Activated naive CD4-positive, alpha-beta T cell treated with anti-CD3 and anti-CD28 coated beads, Interleukin-2, amount 50 U/mL, for 24 hours (primary cell): ENCODE measurements at regions not wholly inside any gene's neighbourhood (a gene's known extent, or its start where the extent isn't known, plus 50 kb on each side); places are given as distances from the start of the nearest gene placed in this dataset.

Experiments used
- H3K27ac Mint-ChIP-seq: one replicate; pipeline ENCODE4 v1.8.0; 2021; ENCODE audit warnings: mild to moderate bottlenecking, mixed read lengths
- H3K27me3 Mint-ChIP-seq: one replicate; pipeline ENCODE4 v1.8.0; 2021; ENCODE audit warnings: mixed read lengths
- H3K36me3 Mint-ChIP-seq: one replicate; pipeline ENCODE4 v1.8.0; 2021; ENCODE audit warnings: mixed read lengths
- H3K4me1 Mint-ChIP-seq: one replicate; pipeline ENCODE4 v1.8.0; 2021; ENCODE audit warnings: mixed read lengths
- H3K4me3 Mint-ChIP-seq: one replicate; pipeline ENCODE4 v1.8.0; 2021; ENCODE audit warnings: mild to moderate bottlenecking, mixed read lengths
- H3K9me3 Mint-ChIP-seq: one replicate; pipeline ENCODE4 v1.8.0; 2021; ENCODE audit warnings: mixed read lengths

- Mint-ChIP-seq H3K4me3 (no peak overlapping the region), H3K36me3 (no peaks in the 10 kb centered on the region), H3K4me1 (no peaks in the 10 kb centered on the region), H3K9me3 (no peaks in the 10 kb centered on the region), H3K27me3 (no peaks in the 10 kb centered on the region), H3K27ac (no peak overlapping the region)
These were observed 295.2 kb downstream of the SLC16A7 start for GRCh38 chr12:59890896-59891579.

GRCh38 chr12:59895166-59895775, 299.4 kb downstream of the SLC16A7 start:
- Mint-ChIP-seq H3K36me3 (no peaks in the 10 kb centered on the region), H3K4me3 (no peak overlapping the region), H3K27ac (no peak overlapping the region), H3K9me3 (no peaks in the 10 kb centered on the region), H3K4me1 (no peaks in the 10 kb centered on the region), H3K27me3 (no peaks in the 10 kb centered on the region)

DNA sequence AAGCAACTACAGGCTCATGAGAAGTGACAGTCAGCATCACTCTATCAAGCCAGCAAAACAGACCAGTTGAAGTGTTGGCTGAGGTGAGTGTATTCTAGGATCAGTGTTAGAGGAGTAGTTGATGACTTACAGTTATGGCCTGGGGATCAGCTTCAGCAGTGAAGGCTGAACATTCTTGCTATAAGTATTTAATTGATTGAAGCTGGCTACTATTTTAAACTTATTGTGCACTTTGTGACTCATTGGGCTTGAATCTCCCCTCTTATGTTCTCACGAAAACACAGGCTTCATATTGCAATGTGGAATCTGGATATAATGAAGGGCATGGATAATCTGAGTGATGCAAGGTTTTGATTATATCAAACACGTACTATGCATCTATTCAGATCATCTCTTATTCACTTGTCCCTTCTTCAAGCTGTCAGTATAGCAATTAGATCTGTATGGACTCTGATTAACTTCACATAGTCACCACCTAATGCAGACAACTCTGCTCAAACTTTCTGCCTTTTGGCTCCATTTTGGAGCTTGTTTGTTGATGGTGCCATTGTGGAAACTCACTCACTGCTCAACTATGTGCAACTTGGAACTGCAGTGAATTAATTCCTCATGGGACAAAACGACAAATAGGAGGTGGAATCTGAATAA, 309.2 kb downstream of the SLC16A7 start:
- Mint-ChIP-seq H3K4me3 (no peak overlapping the region), H3K27ac (no peak overlapping the region), H3K27me3 (peaks cover 2% of the 10 kb centered on the region), H3K36me3 (no peaks in the 10 kb centered on the region), H3K9me3 (no peaks in the 10 kb centered on the region), H3K4me1 (no peaks in the 10 kb centered on the region)

- Mint-ChIP-seq H3K27ac (no peak overlapping the region), H3K4me3 (no peak overlapping the region), H3K27me3 (peaks cover 5% of the 10 kb centered on the region), H3K36me3 (no peaks in the 10 kb centered on the region), H3K9me3 (no peaks in the 10 kb centered on the region), H3K4me1 (no peaks in the 10 kb centered on the region)
These were observed 315.7 kb downstream of the SLC16A7 start for GRCh38 chr12:59911516-59911915.

DNA sequence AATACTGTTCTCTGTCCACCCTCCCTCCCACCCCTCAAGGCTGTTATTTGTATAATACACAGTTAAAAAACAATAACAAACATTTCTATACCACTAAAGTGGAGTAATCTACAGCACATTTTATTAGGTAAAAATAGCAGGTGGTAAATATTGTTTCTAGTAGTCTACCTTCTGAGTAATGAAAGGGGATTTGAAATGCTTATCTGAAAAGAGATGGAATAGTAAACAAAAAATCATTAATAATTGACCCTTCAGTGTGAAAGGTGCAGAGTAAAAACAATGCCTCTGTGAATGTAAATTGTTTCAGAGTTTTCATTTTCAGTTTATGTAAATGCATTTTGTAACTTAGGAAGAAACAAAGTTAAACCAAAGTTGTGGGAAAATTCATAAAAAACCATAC, 321.2 kb downstream of the SLC16A7 start:
- Mint-ChIP-seq H3K36me3 (no peaks in the 10 kb centered on the region), H3K27ac (no peak overlapping the region), H3K4me3 (no peak overlapping the region), H3K4me1 (no peaks in the 10 kb centered on the region), H3K9me3 (peaks cover 6% of the 10 kb centered on the region), H3K27me3 (peaks cover 3% of the 10 kb centered on the region)

GRCh38 chr12:59927032-59927431, 331.2 kb downstream of the SLC16A7 start:
- no peaks in the 10 kb centered on the region for H3K27me3 Mint-ChIP-seq
- H3K9me3 Mint-ChIP-seq = no peaks in the 10 kb centered on the region
- no peaks in the 10 kb centered on the region for H3K4me1 Mint-ChIP-seq
- no peaks in the 10 kb centered on the region for H3K36me3 Mint-ChIP-seq
- no peak overlapping the region for H3K4me3 Mint-ChIP-seq
- no peak overlapping the region for H3K27ac Mint-ChIP-seq

DNA sequence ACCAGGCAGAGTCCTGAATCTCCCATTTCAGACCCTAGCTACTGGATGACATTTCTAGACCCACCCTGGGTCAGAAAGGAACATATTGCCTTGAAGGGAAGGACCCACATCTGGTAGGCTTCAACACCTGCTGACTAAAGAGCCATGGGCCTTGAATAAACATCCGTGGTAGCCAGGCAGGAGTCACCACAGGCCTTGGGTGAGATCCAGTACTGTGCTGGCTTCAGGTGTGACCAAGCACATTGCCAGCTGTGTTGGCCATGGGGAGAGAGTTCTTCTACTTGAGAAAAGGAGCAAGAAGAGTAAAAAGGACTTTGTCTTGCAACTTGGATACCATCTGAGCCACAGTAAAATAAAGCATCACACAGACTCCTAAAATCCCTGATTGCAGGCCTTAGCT, 332.6 kb downstream of the SLC16A7 start:
- Mint-ChIP-seq H3K36me3 (no peaks in the 10 kb centered on the region), H3K4me1 (no peaks in the 10 kb centered on the region), H3K4me3 (no peak overlapping the region), H3K9me3 (no peaks in the 10 kb centered on the region), H3K27ac (no peak overlapping the region), H3K27me3 (no peaks in the 10 kb centered on the region)

DNA sequence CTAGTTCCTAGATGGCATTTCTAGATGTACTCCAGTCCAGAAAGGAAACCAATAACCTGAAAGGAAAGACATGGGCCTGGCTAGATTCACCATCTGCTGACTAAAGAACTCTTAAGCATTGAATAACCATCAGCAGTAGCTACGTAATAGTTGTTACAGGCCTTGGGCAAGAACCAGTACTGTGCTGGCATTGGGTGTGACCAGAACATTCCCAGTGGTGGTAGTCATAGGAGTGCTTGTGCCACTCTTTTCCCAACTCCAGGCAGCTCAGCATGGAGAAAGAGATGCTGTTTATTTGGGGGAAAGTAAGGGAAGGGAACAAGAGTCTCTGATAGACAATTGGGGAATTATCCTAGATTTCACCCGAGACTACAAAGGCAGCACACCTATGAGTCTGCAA, 333.3 kb downstream of the SLC16A7 start:
- H3K9me3 Mint-ChIP-seq = no peaks in the 10 kb centered on the region
- H3K27me3 Mint-ChIP-seq = no peaks in the 10 kb centered on the region
- H3K27ac Mint-ChIP-seq = no peak overlapping the region
- no peaks in the 10 kb centered on the region for H3K4me1 Mint-ChIP-seq
- no peak overlapping the region for H3K4me3 Mint-ChIP-seq
- no peaks in the 10 kb centered on the region for H3K36me3 Mint-ChIP-seq

GRCh38 chr12:59934486-59934885, 338.7 kb downstream of the SLC16A7 start:
- H3K4me1 Mint-ChIP-seq = no peaks in the 10 kb centered on the region
- no peak overlapping the region for H3K4me3 Mint-ChIP-seq
- no peaks in the 10 kb centered on the region for H3K9me3 Mint-ChIP-seq
- H3K27me3 Mint-ChIP-seq = no peaks in the 10 kb centered on the region
- no peaks in the 10 kb centered on the region for H3K36me3 Mint-ChIP-seq
- no peak overlapping the region for H3K27ac Mint-ChIP-seq

DNA sequence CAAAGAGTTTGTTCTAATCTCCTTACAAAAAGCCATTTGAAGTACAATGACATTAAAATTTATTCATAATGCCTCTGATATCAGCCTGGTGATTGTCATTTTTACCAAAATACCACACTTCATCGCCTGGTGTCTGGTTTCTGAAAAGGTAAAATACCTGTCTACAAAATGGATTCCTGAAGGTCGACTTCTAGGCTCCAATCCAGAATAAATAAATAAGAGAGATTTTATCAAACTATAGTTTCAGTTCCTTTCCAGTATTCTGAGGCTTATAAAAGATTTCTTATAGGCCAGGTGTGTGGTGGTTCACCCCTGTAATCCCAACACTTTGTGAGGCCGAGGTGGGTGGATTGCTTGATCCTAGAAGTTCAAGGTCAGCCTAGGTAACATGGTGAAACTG, 340.7 kb downstream of the SLC16A7 start:
- Mint-ChIP-seq H3K4me3 (no peak overlapping the region), H3K27ac (no peak overlapping the region), H3K36me3 (no peaks in the 10 kb centered on the region), H3K4me1 (no peaks in the 10 kb centered on the region), H3K27me3 (no peaks in the 10 kb centered on the region), H3K9me3 (no peaks in the 10 kb centered on the region)

GRCh38 chr12:59937148-59937547, 341.3 kb downstream of the SLC16A7 start:
- Mint-ChIP-seq H3K27ac (no peak overlapping the region), H3K4me1 (no peaks in the 10 kb centered on the region), H3K36me3 (no peaks in the 10 kb centered on the region), H3K27me3 (no peaks in the 10 kb centered on the region), H3K9me3 (no peaks in the 10 kb centered on the region), H3K4me3 (no peak overlapping the region)

GRCh38 chr12:59938190-59938962, 342.5 kb downstream of the SLC16A7 start:
- H3K27me3 Mint-ChIP-seq = no peaks in the 10 kb centered on the region
- no peak overlapping the region for H3K27ac Mint-ChIP-seq
- H3K4me1 Mint-ChIP-seq = no peaks in the 10 kb centered on the region
- no peaks in the 10 kb centered on the region for H3K36me3 Mint-ChIP-seq
- H3K4me3 Mint-ChIP-seq = no peak overlapping the region
- H3K9me3 Mint-ChIP-seq = no peaks in the 10 kb centered on the region

DNA sequence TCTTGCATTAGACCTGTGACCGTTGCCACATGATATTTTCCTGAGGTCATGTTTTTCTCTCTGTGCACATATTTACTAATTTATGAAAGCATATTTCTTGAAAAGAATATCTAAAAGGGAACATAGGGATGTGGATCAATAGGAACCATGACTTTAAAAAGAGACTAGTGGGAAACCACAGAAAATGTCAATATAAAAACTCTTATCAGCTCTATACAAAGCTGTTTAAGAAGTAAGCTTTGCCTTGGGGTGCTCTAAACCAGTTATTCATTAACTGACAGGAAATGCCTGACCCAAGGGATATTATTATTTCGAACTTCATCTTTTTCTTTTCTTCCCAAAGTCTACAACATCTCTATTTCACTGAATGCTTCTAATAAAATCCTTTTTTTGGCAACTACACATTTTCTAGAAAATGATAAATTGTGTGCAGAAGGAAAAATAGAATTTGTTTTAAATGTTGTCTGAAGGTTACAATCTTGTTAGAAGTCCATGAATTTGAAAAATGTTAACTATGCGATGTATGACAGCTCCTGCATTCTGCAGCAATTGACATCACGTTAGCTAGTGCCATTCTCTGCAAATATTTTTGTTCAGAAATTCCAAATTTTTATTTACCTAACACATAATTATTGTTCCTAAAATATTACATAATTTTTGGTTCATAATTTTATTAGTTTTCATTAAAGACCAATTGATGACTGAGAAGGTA, 345.0 kb downstream of the SLC16A7 start:
- H3K36me3 Mint-ChIP-seq = no peaks in the 10 kb centered on the region
- H3K4me3 Mint-ChIP-seq = no peak overlapping the region
- H3K4me1 Mint-ChIP-seq = no peaks in the 10 kb centered on the region
- no peak overlapping the region for H3K27ac Mint-ChIP-seq
- no peaks in the 10 kb centered on the region for H3K27me3 Mint-ChIP-seq
- no peaks in the 10 kb centered on the region for H3K9me3 Mint-ChIP-seq

GRCh38 chr12:59941461-59941860, 345.6 kb downstream of the SLC16A7 start:
- Mint-ChIP-seq H3K4me3 (no peak overlapping the region), H3K27me3 (no peaks in the 10 kb centered on the region), H3K36me3 (no peaks in the 10 kb centered on the region), H3K27ac (no peak overlapping the region), H3K9me3 (no peaks in the 10 kb centered on the region), H3K4me1 (no peaks in the 10 kb centered on the region)

DNA sequence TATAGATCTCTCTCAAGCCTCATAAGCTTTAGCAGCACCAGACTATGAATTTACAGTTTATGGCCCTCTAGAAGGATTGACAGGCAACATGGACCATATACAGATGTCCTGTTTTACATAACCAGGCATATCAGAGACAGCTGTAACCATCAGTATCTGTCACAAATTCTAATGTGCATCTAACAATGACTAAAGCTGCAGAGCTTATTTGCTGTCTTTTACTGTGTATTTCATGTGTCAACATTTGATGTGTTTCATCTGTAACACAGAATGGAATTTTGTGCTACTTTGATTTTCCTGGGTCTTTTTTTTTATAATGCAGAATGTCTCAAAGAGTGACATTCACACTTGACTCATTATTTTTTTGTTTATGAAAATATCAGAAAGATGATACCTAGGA, 348.3 kb downstream of the SLC16A7 start:
- H3K27ac Mint-ChIP-seq = no peak overlapping the region
- peaks cover 4% of the 10 kb centered on the region for H3K9me3 Mint-ChIP-seq
- H3K36me3 Mint-ChIP-seq = no peaks in the 10 kb centered on the region
- peaks cover 1% of the 10 kb centered on the region for H3K27me3 Mint-ChIP-seq
- no peaks in the 10 kb centered on the region for H3K4me1 Mint-ChIP-seq
- H3K4me3 Mint-ChIP-seq = no peak overlapping the region
